Cardiac fibroblast (primary cell): ENCODE measurements at regions not wholly inside any gene's neighbourhood (a gene's known extent, or its start where the extent isn't known, plus 50 kb on each side); places are given as distances from the start of the nearest gene placed in this dataset.
A peak's percentile ranks its signal among the peaks of the same experiment; 100 is the strongest.

ENCODE experiments used
- DNase-seq, 2 donors: peaks; one replicate each; pipeline versions ENCODE4 v3.0.0 to v3.0.0-alpha.2; 2010; ENCODE audit warnings: low read depth in 2 of 2
- H3K4me3 ChIP-seq, 2 donors: replicated peaks in 1 of 2; 1 replicate in 1 of 2; 2 replicates in 1 of 2; pipeline ENCODE4 v1.5.1; 2011; ENCODE audit warnings: low read depth in 2 of 2, low read length in 2 of 2, mild to moderate bottlenecking in 2 of 2, moderate library complexity in 1 of 2
- CTCF ChIP-seq: IDR thresholded peaks from one replicate; pipeline ENCODE4 v1.5.1; 2011; ENCODE audit warnings: low read depth, mild to moderate bottlenecking, low read length, inconsistent platforms

GRCh38 chr2:193124815-193125214 lies 930.1 kb upstream of the TMEFF2 start:
- DNase-seq: no peak

GRCh38 chr2:193114827-193115226 lies 920.1 kb upstream of the TMEFF2 start:
- no peak overlapping the region for H3K4me3 ChIP-seq
- TF ChIP-seq CTCF: no peak
- DNase-seq: no peak

More at GRCh38 chr2:193124815-193125214, 930.1 kb upstream of the TMEFF2 start:
- no peak overlapping the region for H3K4me3 ChIP-seq
- no peak for TF ChIP-seq CTCF

- TF ChIP-seq CTCF: no peak
Observed at GRCh38 chr2:193112986-193113385, 918.3 kb upstream of the TMEFF2 start.

GRCh38 chr2:193103064-193103463 lies 908.3 kb upstream of the TMEFF2 start:
- no peak for TF ChIP-seq CTCF
- H3K4me3 ChIP-seq: no peak overlapping the region
- peak; percentile 11 to 27 for DNase-seq

More at GRCh38 chr2:193112986-193113385, 918.3 kb upstream of the TMEFF2 start:
- no peak overlapping the region for H3K4me3 ChIP-seq
- DNase-seq: no peak

- TF ChIP-seq CTCF: no peak
- no peak overlapping the region for H3K4me3 ChIP-seq
- DNase-seq: no peak
Observed at GRCh38 chr2:193101591-193101990, 906.9 kb upstream of the TMEFF2 start.

- H3K4me3 ChIP-seq: no peak overlapping the region
- no peak for TF ChIP-seq CTCF
- DNase-seq: no peak
Observed at GRCh38 chr2:193088026-193088425, 893.3 kb upstream of the TMEFF2 start.

- DNase-seq: no peak
- TF ChIP-seq CTCF: no peak
- no peak overlapping the region for H3K4me3 ChIP-seq
Observed at GRCh38 chr2:193076995-193077394, 882.3 kb upstream of the TMEFF2 start.
